NB4 (cell line): ENCODE measurements at regions not wholly inside any gene's neighbourhood (a gene's known extent, or its start where the extent isn't known, plus 50 kb on each side); places are given as distances from the start of the nearest gene placed in this dataset.

Experiments
- DNase-seq: peaks from one replicate; pipeline ENCODE4 v3.0.0; 2010; ENCODE audit warnings: low read depth
- H3K4me3 ChIP-seq: one replicate; pipeline ENCODE4 v1.5.1; 2011; ENCODE audit warnings: mild to moderate bottlenecking, low read depth, low read length, moderate library complexity
- MAX ChIP-seq: IDR thresholded peaks from 2 replicates; pipeline ENCODE4 v1.6.1; 2011; ENCODE audit warnings: low read depth, low read length
- MYC ChIP-seq: IDR thresholded peaks from 2 replicates; pipeline ENCODE4 v1.6.1; 2011; ENCODE audit warnings: low read depth, low read length
- POLR2A ChIP-seq: IDR thresholded peaks from 2 replicates; pipeline ENCODE4 v1.6.1; 2011; ENCODE audit warnings: mild to moderate bottlenecking; ENCODE audit not compliant: insufficient read length; ENCODE audit errors: extremely low read depth
- TF ChIP-seq, protein P1 (sequence below): IDR thresholded peaks from one replicate; pipeline ENCODE4 v1.5.1; 2012; ENCODE audit warnings: low read depth, low read length

- no peak overlapping the region for H3K4me3 ChIP-seq
- TF ChIP-seq MYC (no peak), MAX (no peak), POLR2A (no peak)
- TF ChIP-seq, protein P1, sequence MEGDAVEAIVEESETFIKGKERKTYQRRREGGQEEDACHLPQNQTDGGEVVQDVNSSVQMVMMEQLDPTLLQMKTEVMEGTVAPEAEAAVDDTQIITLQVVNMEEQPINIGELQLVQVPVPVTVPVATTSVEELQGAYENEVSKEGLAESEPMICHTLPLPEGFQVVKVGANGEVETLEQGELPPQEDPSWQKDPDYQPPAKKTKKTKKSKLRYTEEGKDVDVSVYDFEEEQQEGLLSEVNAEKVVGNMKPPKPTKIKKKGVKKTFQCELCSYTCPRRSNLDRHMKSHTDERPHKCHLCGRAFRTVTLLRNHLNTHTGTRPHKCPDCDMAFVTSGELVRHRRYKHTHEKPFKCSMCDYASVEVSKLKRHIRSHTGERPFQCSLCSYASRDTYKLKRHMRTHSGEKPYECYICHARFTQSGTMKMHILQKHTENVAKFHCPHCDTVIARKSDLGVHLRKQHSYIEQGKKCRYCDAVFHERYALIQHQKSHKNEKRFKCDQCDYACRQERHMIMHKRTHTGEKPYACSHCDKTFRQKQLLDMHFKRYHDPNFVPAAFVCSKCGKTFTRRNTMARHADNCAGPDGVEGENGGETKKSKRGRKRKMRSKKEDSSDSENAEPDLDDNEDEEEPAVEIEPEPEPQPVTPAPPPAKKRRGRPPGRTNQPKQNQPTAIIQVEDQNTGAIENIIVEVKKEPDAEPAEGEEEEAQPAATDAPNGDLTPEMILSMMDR: no peak
- no peak for DNase-seq
Measured at GRCh38 chr19:31718032-31718431, 368.8 kb upstream of the TSHZ3 start.

- no peak for DNase-seq
- H3K4me3 ChIP-seq: no peak overlapping the region
- TF ChIP-seq, protein P1: no peak
- TF ChIP-seq POLR2A: no peak
Measured at GRCh38 chr19:31718898-31719297, 369.7 kb upstream of the TSHZ3 start.

GRCh38 chr19:31723101-31723500, 373.9 kb upstream of the TSHZ3 start:
- TF ChIP-seq POLR2A: no peak
- TF ChIP-seq, protein P1: no peak
- TF ChIP-seq MAX: no peak
- H3K4me3 ChIP-seq: no peak overlapping the region
- DNase-seq: no peak

- TF ChIP-seq POLR2A (no peak), MYC (no peak), MAX (no peak)
- TF ChIP-seq, protein P1: no peak
- no peak for DNase-seq
- no peak overlapping the region for H3K4me3 ChIP-seq
Measured at GRCh38 chr19:31725051-31725450, 375.8 kb upstream of the TSHZ3 start.

DNA sequence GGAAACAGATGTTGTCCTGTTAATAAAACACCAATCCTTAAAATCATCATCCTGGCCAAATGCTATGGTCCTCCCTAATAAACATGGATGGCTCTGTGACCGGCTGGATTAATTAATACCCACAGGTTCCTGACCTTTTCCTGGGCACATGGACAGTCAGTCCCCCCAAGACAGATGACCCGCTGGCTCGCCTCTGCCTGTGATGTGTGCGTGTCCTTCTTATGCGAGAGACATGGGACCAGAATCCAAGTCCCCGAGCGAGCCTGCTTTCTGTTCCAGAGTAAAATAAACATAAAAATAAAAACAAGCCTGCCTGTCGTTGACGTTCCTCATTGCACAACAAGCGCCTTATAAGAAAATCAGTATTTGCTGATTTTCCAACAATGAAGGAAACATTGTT, 378.3 kb upstream of the TSHZ3 start:
- no peak overlapping the region for H3K4me3 ChIP-seq
- DNase-seq: no peak
- TF ChIP-seq MYC (no peak), MAX (no peak), POLR2A (no peak)
- TF ChIP-seq, protein P1: no peak

- TF ChIP-seq MAX: no peak
- TF ChIP-seq MYC: no peak
- no peak for TF ChIP-seq POLR2A
- TF ChIP-seq, protein P1: no peak
- DNase-seq: no peak
- H3K4me3 ChIP-seq: no peak overlapping the region
Measured at GRCh38 chr19:31730270-31730669, 381.0 kb upstream of the TSHZ3 start.
